Adipocyte (in vitro differentiated cells): ENCODE measurements at regions not wholly inside any gene's neighbourhood (a gene's known extent, or its start where the extent isn't known, plus 50 kb on each side); places are given as distances from the start of the nearest gene placed in this dataset.

Experiments
- DNase-seq: peaks from one replicate; pipeline ENCODE4 v3.0.0-alpha.2; 2015; ENCODE audit warnings: low read depth
- H3K27me3 ChIP-seq: replicated peaks from 2 replicates; pipeline ENCODE4 v1.7.0; 2013; ENCODE audit warnings: mild to moderate bottlenecking, low read length, moderate library complexity; ENCODE audit not compliant: control insufficient read depth, insufficient read depth
- H3K36me3 ChIP-seq: 2 replicates; pipeline ENCODE4 v1.7.0; 2013; ENCODE audit warnings: low read length, mild to moderate bottlenecking, moderate library complexity; ENCODE audit not compliant: control insufficient read depth, insufficient read depth, severe bottlenecking
- H3K4me1 ChIP-seq: 2 replicates; pipeline ENCODE4 v1.7.0; 2013; ENCODE audit warnings: mild to moderate bottlenecking, low read length, moderate library complexity; ENCODE audit not compliant: control insufficient read depth, insufficient read depth
- H3K4me3 ChIP-seq: 2 replicates; pipeline ENCODE4 v1.7.0; 2013; ENCODE audit warnings: mild to moderate bottlenecking, low read length, moderate library complexity
- H3K9ac ChIP-seq: 2 replicates; pipeline ENCODE4 v1.7.0; 2013; ENCODE audit warnings: mild to moderate bottlenecking, low read length, moderate library complexity
- H3K9me3 ChIP-seq: 2 replicates; pipeline ENCODE4 v1.7.0; 2013; ENCODE audit warnings: mild to moderate bottlenecking, low read length, moderate library complexity; ENCODE audit not compliant: control insufficient read depth

- no peak for DNase-seq
- Histone ChIP-seq H3K9me3 (no peaks in the 10 kb centered on the region), H3K9ac (no peak overlapping the region), H3K4me1 (peaks cover 24% of the 10 kb centered on the region), H3K4me3 (no peak overlapping the region), H3K36me3 (no peaks in the 10 kb centered on the region), H3K27me3 (no peaks in the 10 kb centered on the region)
Measured at GRCh38 chr13:100883453-100883852, 208.9 kb upstream of the TMTC4 start.

- Histone ChIP-seq H3K9me3 (peaks cover 3% of the 10 kb centered on the region), H3K4me3 (no peak overlapping the region), H3K36me3 (no peaks in the 10 kb centered on the region), H3K9ac (no peak overlapping the region), H3K4me1 (peaks cover 9% of the 10 kb centered on the region), H3K27me3 (no peaks in the 10 kb centered on the region)
- DNase-seq: peak; percentile 14
Measured at GRCh38 chr13:100881291-100881864, 206.8 kb upstream of the TMTC4 start.

- no peak for DNase-seq
- H3K4me3 ChIP-seq: no peak overlapping the region
- peaks cover 18% of the 10 kb centered on the region for H3K4me1 ChIP-seq
- peaks cover 7% of the 10 kb centered on the region for H3K9me3 ChIP-seq
- no peaks in the 10 kb centered on the region for H3K27me3 ChIP-seq
- H3K36me3 ChIP-seq: no peaks in the 10 kb centered on the region
- no peak overlapping the region for H3K9ac ChIP-seq
Measured at GRCh38 chr13:100880166-100880565, 205.6 kb upstream of the TMTC4 start.

- Histone ChIP-seq H3K9ac (no peak overlapping the region), H3K9me3 (peaks cover 7% of the 10 kb centered on the region), H3K4me1 (peaks cover 18% of the 10 kb centered on the region), H3K4me3 (no peak overlapping the region), H3K36me3 (no peaks in the 10 kb centered on the region), H3K27me3 (no peaks in the 10 kb centered on the region)
- DNase-seq: no peak
Measured at GRCh38 chr13:100879255-100879654, 204.7 kb upstream of the TMTC4 start.

GRCh38 chr13:100876044-100876403 lies 201.4 kb upstream of the TMTC4 start:
- Histone ChIP-seq H3K36me3 (no peaks in the 10 kb centered on the region), H3K4me3 (peak overlapping the region; percentile 53), H3K4me1 (peaks cover 21% of the 10 kb centered on the region), H3K9ac (peak overlapping the region; percentile 60), H3K9me3 (peaks cover 7% of the 10 kb centered on the region), H3K27me3 (no peaks in the 10 kb centered on the region)
- no peak for DNase-seq

- Histone ChIP-seq H3K4me3 (peak overlapping the region; percentile 1), H3K9me3 (peaks cover 7% of the 10 kb centered on the region), H3K4me1 (peaks cover 18% of the 10 kb centered on the region), H3K9ac (peak overlapping the region; percentile 60), H3K27me3 (no peaks in the 10 kb centered on the region), H3K36me3 (no peaks in the 10 kb centered on the region)
- peak; percentile 78 for DNase-seq
Measured at GRCh38 chr13:100875392-100876043, 200.9 kb upstream of the TMTC4 start.

GRCh38 chr13:100872761-100873160 lies 198.2 kb upstream of the TMTC4 start:
- peak; percentile 9 for DNase-seq
- peaks cover 18% of the 10 kb centered on the region for H3K4me1 ChIP-seq
- no peak overlapping the region for H3K4me3 ChIP-seq
- no peaks in the 10 kb centered on the region for H3K36me3 ChIP-seq
- H3K9me3 ChIP-seq: peaks cover 7% of the 10 kb centered on the region
- H3K9ac ChIP-seq: no peak overlapping the region
- H3K27me3 ChIP-seq: no peaks in the 10 kb centered on the region

GRCh38 chr13:100870898-100871297 lies 196.3 kb upstream of the TMTC4 start:
- H3K27me3 ChIP-seq: no peaks in the 10 kb centered on the region
- H3K4me3 ChIP-seq: no peak overlapping the region
- peaks cover 14% of the 10 kb centered on the region for H3K4me1 ChIP-seq
- no peak for DNase-seq
- no peak overlapping the region for H3K9ac ChIP-seq
- peaks cover 16% of the 10 kb centered on the region for H3K9me3 ChIP-seq
- no peaks in the 10 kb centered on the region for H3K36me3 ChIP-seq

- H3K36me3 ChIP-seq: no peaks in the 10 kb centered on the region
- H3K27me3 ChIP-seq: no peaks in the 10 kb centered on the region
- no peak overlapping the region for H3K4me3 ChIP-seq
- H3K9me3 ChIP-seq: peaks cover 5% of the 10 kb centered on the region
- H3K4me1 ChIP-seq: peaks cover 6% of the 10 kb centered on the region
- H3K9ac ChIP-seq: no peak overlapping the region
- DNase-seq: no peak
Measured at GRCh38 chr13:100860866-100861265, 186.3 kb upstream of the TMTC4 start.

- no peaks in the 10 kb centered on the region for H3K9me3 ChIP-seq
- peaks cover 6% of the 10 kb centered on the region for H3K4me1 ChIP-seq
- no peak for DNase-seq
- H3K4me3 ChIP-seq: no peak overlapping the region
- no peaks in the 10 kb centered on the region for H3K36me3 ChIP-seq
- H3K27me3 ChIP-seq: no peaks in the 10 kb centered on the region
- H3K9ac ChIP-seq: no peak overlapping the region
Measured at GRCh38 chr13:100859861-100860260, 185.3 kb upstream of the TMTC4 start.

- Histone ChIP-seq H3K4me1 (peaks cover 6% of the 10 kb centered on the region), H3K9ac (no peak overlapping the region), H3K36me3 (no peaks in the 10 kb centered on the region), H3K27me3 (no peaks in the 10 kb centered on the region), H3K9me3 (no peaks in the 10 kb centered on the region), H3K4me3 (no peak overlapping the region)
- DNase-seq: no peak
Measured at GRCh38 chr13:100855151-100855550, 180.6 kb upstream of the TMTC4 start.

GRCh38 chr13:100854006-100854405 lies 179.4 kb upstream of the TMTC4 start:
- no peaks in the 10 kb centered on the region for H3K4me1 ChIP-seq
- DNase-seq: no peak
- no peak overlapping the region for H3K9ac ChIP-seq
- H3K27me3 ChIP-seq: no peaks in the 10 kb centered on the region
- H3K36me3 ChIP-seq: no peaks in the 10 kb centered on the region
- H3K4me3 ChIP-seq: no peak overlapping the region
- no peaks in the 10 kb centered on the region for H3K9me3 ChIP-seq
